ENCODE measurements at regions not wholly inside any gene's neighbourhood (a gene's known extent, or its start where the extent isn't known, plus 50 kb on each side); places are given as distances from the start of the nearest gene placed in this dataset.

GRCh38 chr7:72462311-72462710 lies 50.2 kb upstream of the CALN1 start:
- TF ChIP-seq SUZ12 (IDR thresholded peaks at IDR 0.05; ENCODE audit: extremely low read depth, insufficient read depth, insufficient read length) = no peak
- TF ChIP-seq ZNF274 (IDR thresholded peaks at IDR 0.05; ENCODE audit: low read depth, low read length) = no peak
- no peak for TF ChIP-seq YY1 (IDR thresholded peaks at IDR 0.05; ENCODE audit: insufficient read depth, insufficient read length)
